HepG2 (cell line): ENCODE measurements at regions not wholly inside any gene's neighbourhood (a gene's known extent, or its start where the extent isn't known, plus 50 kb on each side); places are given as distances from the start of the nearest gene placed in this dataset.

Source experiments
- ATF1 ChIP-seq: IDR thresholded peaks from 2 replicates; pipeline ENCODE4 v1.6.1; 2016; ENCODE audit warnings: mild to moderate bottlenecking, control low read depth
- BCL6 ChIP-seq: IDR thresholded peaks from 2 replicates; pipeline ENCODE4 v1.6.1; 2016; ENCODE audit warnings: missing genetic modification reagents, missing compliant biosample characterization
- BHLHE40 ChIP-seq: IDR thresholded peaks from 2 replicates; pipeline ENCODE4 v1.6.1; 2011; ENCODE audit warnings: low read length, improper control_type of control experiment
- CAMTA2 ChIP-seq: sonication (generic); formaldehyde crosslinking; IDR thresholded peaks from 2 replicates; pipeline ENCODE4 v1.4.0; 2020; ENCODE audit warnings: mild to moderate bottlenecking, missing genetic modification reagents, borderline replicate concordance
- GATAD1 ChIP-seq: IDR thresholded peaks from 2 replicates; pipeline ENCODE4 v1.6.1; 2016; ENCODE audit warnings: missing genetic modification reagents, missing compliant biosample characterization
- HDAC2 ChIP-seq: sonication (generic); formaldehyde crosslinking; IDR thresholded peaks from 2 replicates; pipeline ENCODE4 v1.4.0; 2020; ENCODE audit warnings: missing genetic modification reagents
- KDM1A ChIP-seq: IDR thresholded peaks from 2 replicates; pipeline ENCODE4 v1.6.1; 2016; ENCODE audit warnings: missing compliant biosample characterization
- KDM6A ChIP-seq: IDR thresholded peaks from 2 replicates; pipeline ENCODE4 v1.6.1; 2016; ENCODE audit warnings: low read depth
- MEIS1 ChIP-seq: sonication (generic); formaldehyde crosslinking; IDR thresholded peaks from 2 replicates; pipeline ENCODE4 v1.9.0; 2021; ENCODE audit warnings: mild to moderate bottlenecking, missing genetic modification reagents, moderate library complexity, borderline replicate concordance
- RBM22 ChIP-seq: fragments of 200-400 bp; formaldehyde crosslinking; optimal IDR thresholded peaks from 2 replicates; pipeline ENCODE3; 2017; ENCODE audit warnings: mild to moderate bottlenecking, low read length, moderate library complexity
- RCOR2 ChIP-seq: IDR thresholded peaks from 2 replicates; pipeline ENCODE4 v1.6.1; 2016; ENCODE audit warnings: missing biosample characterization, missing genetic modification reagents
- SALL1 ChIP-seq: sonication (generic); formaldehyde crosslinking; IDR thresholded peaks from 2 replicates; pipeline ENCODE4 v1.8.0; 2022; ENCODE audit warnings: mild to moderate bottlenecking, missing genetic modification reagents
- SALL2 ChIP-seq: sonication (generic); formaldehyde crosslinking; IDR thresholded peaks from 2 replicates; pipeline ENCODE4 v1.8.1; 2023; ENCODE audit warnings: mild to moderate bottlenecking, missing genetic modification reagents, inconsistent platforms
- ZNF180 ChIP-seq: sonication (generic); formaldehyde crosslinking; IDR thresholded peaks from 2 replicates; pipeline ENCODE4 v1.4.0; 2020; ENCODE audit warnings: low read depth, missing genetic modification reagents, borderline replicate concordance
- ZNF329 ChIP-seq: sonication (generic); formaldehyde crosslinking; IDR thresholded peaks from 2 replicates; pipeline ENCODE4 v1.9.0; 2021; ENCODE audit warnings: low read depth, mild to moderate bottlenecking, missing genetic modification reagents
- ZNF576 ChIP-seq: sonication (generic); formaldehyde crosslinking; IDR thresholded peaks from 2 replicates; pipeline ENCODE4 v1.4.0; 2020; ENCODE audit warnings: mild to moderate bottlenecking, missing genetic modification reagents
- ZNF644 ChIP-seq: IDR thresholded peaks from 2 replicates; pipeline ENCODE4 v1.6.1; 2016; ENCODE audit warnings: low read depth
- TF ChIP-seq, protein P1 (sequence below): sonication (generic); formaldehyde crosslinking; IDR thresholded peaks from 2 replicates; pipeline ENCODE4 v1.4.0; 2020; ENCODE audit warnings: missing genetic modification reagents
- TF ChIP-seq, protein P2 (sequence below): sonication (generic); formaldehyde crosslinking; conservative IDR thresholded peaks from 2 replicates; pipeline ENCODE4 v1.4.0; 2020; ENCODE audit warnings: missing genetic modification reagents
- TF ChIP-seq, protein P3 (sequence below): sonication (generic); formaldehyde crosslinking; IDR thresholded peaks from 2 replicates; pipeline ENCODE4 v1.4.0; 2020; ENCODE audit warnings: missing genetic modification reagents
- TF ChIP-seq, protein P4 (sequence below): sonication (generic); formaldehyde crosslinking; IDR thresholded peaks from 2 replicates; pipeline ENCODE4 v1.4.0; 2020; ENCODE audit warnings: low read depth, missing genetic modification reagents

- TF ChIP-seq MEIS1: peak; percentile 66
- no peak for TF ChIP-seq KDM1A
- peak; percentile 71; the same call in 1 of the 2 replicates for TF ChIP-seq ZNF644
- peak; percentile 65; the same call in 1 of the 2 replicates for TF ChIP-seq ATF1 (CRISPR knock-in tag)
- peak; percentile 46; the same call in 1 of the 2 replicates for TF ChIP-seq KDM6A (CRISPR knock-in tag)
- TF ChIP-seq ZNF180 (CRISPR knock-in tag): no peak
- TF ChIP-seq GATAD1 (CRISPR knock-in tag): no peak
- TF ChIP-seq, protein P1, sequence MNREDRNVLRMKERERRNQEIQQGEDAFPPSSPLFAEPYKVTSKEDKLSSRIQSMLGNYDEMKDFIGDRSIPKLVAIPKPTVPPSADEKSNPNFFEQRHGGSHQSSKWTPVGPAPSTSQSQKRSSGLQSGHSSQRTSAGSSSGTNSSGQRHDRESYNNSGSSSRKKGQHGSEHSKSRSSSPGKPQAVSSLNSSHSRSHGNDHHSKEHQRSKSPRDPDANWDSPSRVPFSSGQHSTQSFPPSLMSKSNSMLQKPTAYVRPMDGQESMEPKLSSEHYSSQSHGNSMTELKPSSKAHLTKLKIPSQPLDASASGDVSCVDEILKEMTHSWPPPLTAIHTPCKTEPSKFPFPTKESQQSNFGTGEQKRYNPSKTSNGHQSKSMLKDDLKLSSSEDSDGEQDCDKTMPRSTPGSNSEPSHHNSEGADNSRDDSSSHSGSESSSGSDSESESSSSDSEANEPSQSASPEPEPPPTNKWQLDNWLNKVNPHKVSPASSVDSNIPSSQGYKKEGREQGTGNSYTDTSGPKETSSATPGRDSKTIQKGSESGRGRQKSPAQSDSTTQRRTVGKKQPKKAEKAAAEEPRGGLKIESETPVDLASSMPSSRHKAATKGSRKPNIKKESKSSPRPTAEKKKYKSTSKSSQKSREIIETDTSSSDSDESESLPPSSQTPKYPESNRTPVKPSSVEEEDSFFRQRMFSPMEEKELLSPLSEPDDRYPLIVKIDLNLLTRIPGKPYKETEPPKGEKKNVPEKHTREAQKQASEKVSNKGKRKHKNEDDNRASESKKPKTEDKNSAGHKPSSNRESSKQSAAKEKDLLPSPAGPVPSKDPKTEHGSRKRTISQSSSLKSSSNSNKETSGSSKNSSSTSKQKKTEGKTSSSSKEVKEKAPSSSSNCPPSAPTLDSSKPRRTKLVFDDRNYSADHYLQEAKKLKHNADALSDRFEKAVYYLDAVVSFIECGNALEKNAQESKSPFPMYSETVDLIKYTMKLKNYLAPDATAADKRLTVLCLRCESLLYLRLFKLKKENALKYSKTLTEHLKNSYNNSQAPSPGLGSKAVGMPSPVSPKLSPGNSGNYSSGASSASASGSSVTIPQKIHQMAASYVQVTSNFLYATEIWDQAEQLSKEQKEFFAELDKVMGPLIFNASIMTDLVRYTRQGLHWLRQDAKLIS (CRISPR knock-in tag): peak; percentile 50; the same call in 1 of the 2 replicates
- no peak for TF ChIP-seq BHLHE40
- no peak for TF ChIP-seq ZNF329
- peak; percentile 80 for TF ChIP-seq BCL6 (CRISPR knock-in tag)
- TF ChIP-seq SALL2 (CRISPR knock-in tag): 0 out of 2 replicates have a peak, but pooled peaks have one; percentile 54
- TF ChIP-seq, protein P2, sequence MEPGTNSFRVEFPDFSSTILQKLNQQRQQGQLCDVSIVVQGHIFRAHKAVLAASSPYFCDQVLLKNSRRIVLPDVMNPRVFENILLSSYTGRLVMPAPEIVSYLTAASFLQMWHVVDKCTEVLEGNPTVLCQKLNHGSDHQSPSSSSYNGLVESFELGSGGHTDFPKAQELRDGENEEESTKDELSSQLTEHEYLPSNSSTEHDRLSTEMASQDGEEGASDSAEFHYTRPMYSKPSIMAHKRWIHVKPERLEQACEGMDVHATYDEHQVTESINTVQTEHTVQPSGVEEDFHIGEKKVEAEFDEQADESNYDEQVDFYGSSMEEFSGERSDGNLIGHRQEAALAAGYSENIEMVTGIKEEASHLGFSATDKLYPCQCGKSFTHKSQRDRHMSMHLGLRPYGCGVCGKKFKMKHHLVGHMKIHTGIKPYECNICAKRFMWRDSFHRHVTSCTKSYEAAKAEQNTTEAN (CRISPR knock-in tag): 0 out of 2 replicates have a peak, but pooled peaks have one; percentile 42
- TF ChIP-seq RBM22: no peak
- no peak for TF ChIP-seq CAMTA2
- peak; percentile 82; the same call in 1 of the 2 replicates for TF ChIP-seq SALL1 (CRISPR knock-in tag)
- TF ChIP-seq, protein P3, sequence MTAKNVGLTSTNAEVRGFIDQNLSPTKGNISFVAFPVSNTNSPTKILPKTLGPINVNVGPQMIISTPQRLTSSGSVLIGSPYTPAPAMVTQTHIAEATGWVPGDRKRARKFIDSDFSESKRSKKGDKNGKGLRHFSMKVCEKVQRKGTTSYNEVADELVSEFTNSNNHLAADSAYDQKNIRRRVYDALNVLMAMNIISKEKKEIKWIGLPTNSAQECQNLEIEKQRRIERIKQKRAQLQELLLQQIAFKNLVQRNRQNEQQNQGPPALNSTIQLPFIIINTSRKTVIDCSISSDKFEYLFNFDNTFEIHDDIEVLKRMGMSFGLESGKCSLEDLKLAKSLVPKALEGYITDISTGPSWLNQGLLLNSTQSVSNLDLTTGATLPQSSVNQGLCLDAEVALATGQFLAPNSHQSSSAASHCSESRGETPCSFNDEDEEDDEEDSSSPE: no peak
- TF ChIP-seq ZNF576 (CRISPR knock-in tag): no peak
- peak; percentile 89 for TF ChIP-seq HDAC2 (CRISPR knock-in tag)
- peak; percentile 88 for TF ChIP-seq RCOR2 (CRISPR knock-in tag)
- TF ChIP-seq, protein P4, sequence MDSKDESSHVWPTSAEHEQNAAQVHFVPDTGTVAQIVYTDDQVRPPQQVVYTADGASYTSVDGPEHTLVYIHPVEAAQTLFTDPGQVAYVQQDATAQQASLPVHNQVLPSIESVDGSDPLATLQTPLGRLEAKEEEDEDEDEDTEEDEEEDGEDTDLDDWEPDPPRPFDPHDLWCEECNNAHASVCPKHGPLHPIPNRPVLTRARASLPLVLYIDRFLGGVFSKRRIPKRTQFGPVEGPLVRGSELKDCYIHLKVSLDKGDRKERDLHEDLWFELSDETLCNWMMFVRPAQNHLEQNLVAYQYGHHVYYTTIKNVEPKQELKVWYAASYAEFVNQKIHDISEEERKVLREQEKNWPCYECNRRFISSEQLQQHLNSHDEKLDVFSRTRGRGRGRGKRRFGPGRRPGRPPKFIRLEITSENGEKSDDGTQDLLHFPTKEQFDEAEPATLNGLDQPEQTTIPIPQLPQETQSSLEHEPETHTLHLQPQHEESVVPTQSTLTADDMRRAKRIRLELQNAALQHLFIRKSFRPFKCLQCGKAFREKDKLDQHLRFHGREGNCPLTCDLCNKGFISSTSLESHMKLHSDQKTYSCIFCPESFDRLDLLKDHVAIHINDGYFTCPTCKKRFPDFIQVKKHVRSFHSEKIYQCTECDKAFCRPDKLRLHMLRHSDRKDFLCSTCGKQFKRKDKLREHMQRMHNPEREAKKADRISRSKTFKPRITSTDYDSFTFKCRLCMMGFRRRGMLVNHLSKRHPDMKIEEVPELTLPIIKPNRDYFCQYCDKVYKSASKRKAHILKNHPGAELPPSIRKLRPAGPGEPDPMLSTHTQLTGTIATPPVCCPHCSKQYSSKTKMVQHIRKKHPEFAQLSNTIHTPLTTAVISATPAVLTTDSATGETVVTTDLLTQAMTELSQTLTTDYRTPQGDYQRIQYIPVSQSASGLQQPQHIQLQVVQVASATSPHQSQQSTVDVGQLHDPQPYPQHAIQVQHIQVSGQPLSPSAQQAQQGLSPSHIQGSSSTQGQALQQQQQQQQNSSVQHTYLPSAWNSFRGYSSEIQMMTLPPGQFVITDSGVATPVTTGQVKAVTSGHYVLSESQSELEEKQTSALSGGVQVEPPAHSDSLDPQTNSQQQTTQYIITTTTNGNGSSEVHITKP: no peak
Measured at GRCh38 chr6:82094166-82094806, 153.3 kb downstream of the IBTK start (continued).
